ENCODE measurements at regions not wholly inside any gene's neighbourhood (a gene's known extent, or its start where the extent isn't known, plus 50 kb on each side); places are given as distances from the start of the nearest gene placed in this dataset.

DNA sequence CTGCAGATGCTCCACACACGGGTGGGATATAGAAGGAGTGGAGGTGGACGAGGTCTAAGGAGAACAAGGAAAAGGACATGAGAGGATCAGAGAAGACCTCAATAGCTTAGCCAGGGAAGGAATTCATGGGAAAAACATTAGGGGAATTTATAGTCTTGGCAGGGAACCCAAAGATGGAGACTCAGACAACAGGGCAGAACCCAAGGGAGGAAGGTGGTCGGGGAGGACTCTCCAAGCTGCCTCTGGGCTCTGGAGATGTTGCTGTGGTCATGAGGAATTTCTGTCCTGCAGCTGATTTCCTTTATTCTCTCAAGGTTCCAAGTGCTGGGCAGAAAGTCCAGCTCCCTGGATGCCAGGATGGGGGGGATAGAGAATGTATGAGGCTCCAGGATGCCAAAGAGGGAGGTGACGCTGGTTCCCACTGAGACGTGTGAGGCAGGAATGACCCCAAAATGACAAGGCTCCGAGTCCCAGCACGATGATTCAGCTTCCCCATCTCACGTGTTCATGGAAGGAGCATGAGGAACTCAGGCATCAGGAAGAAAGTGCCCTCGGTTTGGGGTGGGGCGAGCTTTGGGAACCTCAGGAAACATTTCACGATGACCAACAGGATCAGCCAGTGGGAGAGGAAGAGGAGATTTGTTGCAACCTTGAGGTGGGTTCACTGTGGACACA, 57.0 kb upstream of the PPP2R3B start:
- peaks cover 0 to 9% (median 4%) of the 10 kb centered on the region in 3 donors for H3K27me3 Mint-ChIP-seq (ENCODE audit: low read depth in 3 of 3)
- no peak for DNase-seq
- H3K4me2 ChIP-seq (replicated peaks; ENCODE audit: extremely low read depth, low read length, poor library complexity, severe bottlenecking), result no peak overlapping the region
- TF ChIP-seq, protein P1, sequence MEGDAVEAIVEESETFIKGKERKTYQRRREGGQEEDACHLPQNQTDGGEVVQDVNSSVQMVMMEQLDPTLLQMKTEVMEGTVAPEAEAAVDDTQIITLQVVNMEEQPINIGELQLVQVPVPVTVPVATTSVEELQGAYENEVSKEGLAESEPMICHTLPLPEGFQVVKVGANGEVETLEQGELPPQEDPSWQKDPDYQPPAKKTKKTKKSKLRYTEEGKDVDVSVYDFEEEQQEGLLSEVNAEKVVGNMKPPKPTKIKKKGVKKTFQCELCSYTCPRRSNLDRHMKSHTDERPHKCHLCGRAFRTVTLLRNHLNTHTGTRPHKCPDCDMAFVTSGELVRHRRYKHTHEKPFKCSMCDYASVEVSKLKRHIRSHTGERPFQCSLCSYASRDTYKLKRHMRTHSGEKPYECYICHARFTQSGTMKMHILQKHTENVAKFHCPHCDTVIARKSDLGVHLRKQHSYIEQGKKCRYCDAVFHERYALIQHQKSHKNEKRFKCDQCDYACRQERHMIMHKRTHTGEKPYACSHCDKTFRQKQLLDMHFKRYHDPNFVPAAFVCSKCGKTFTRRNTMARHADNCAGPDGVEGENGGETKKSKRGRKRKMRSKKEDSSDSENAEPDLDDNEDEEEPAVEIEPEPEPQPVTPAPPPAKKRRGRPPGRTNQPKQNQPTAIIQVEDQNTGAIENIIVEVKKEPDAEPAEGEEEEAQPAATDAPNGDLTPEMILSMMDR (IDR thresholded peaks at IDR 0.05), result no peak
- no peak overlapping the region for H3K27ac Mint-ChIP-seq
- intact Hi-C loops (cut with micrococcal nuclease), result no loop called here
- no peak overlapping the region for H3K27ac ChIP-seq (ENCODE audit: low read depth in 1 of 2, low read length in 2 of 2)
- no peaks in the 10 kb centered on the region for H3K4me1 Mint-ChIP-seq
- no peaks in the 10 kb centered on the region for H3K4me1 ChIP-seq (ENCODE audit: control insufficient read depth in 1 of 2, insufficient read depth in 2 of 2, low read length in 2 of 2)
- H3K4me3 ChIP-seq (replicated peaks in 1 of 3; ENCODE audit: low read depth in 2 of 3, low read length in 3 of 3), result no peak overlapping the region
- peaks cover 3 to 24% (median 10%) of the 10 kb centered on the region in 7 donors for H3K9me3 Mint-ChIP-seq
- 64% methylated on average over 10 of the region's 11 CpGs for WGBS (ENCODE audit: insufficient coverage)
- no peaks in the 10 kb centered on the region for H3K36me3 ChIP-seq (replicated peaks in 1 of 2; ENCODE audit: control insufficient read depth in 1 of 2, insufficient read depth in 2 of 2, low read length in 2 of 2)
- no peak overlapping the region for H2AFZ ChIP-seq (ENCODE audit: insufficient read depth, low read depth, low read length, poor library complexity, severe bottlenecking)
- H3K27me3 ChIP-seq (ENCODE audit: control insufficient read depth in 2 of 2, insufficient read depth in 2 of 2, low read length in 2 of 2), result no peaks in the 10 kb centered on the region
- H3K36me3 Mint-ChIP-seq, result no peaks in the 10 kb centered on the region
- H4K20me1 ChIP-seq (ENCODE audit: insufficient read depth, low read length), result no peaks in the 10 kb centered on the region
- no peaks in the 10 kb centered on the region for H3K79me2 ChIP-seq (ENCODE audit: insufficient read depth, low read length)
- no peak overlapping the region for H3K4me3 Mint-ChIP-seq
- peaks cover 0 to 20% of the 10 kb centered on the region in 2 donors for H3K9me3 ChIP-seq (replicated peaks in 1 of 2; ENCODE audit: control insufficient read depth in 1 of 2, insufficient read depth in 1 of 2, low read length in 2 of 2)
- no peak overlapping the region for H3K9ac ChIP-seq (ENCODE audit: insufficient read depth, low read length, poor library complexity, severe bottlenecking)

DNA sequence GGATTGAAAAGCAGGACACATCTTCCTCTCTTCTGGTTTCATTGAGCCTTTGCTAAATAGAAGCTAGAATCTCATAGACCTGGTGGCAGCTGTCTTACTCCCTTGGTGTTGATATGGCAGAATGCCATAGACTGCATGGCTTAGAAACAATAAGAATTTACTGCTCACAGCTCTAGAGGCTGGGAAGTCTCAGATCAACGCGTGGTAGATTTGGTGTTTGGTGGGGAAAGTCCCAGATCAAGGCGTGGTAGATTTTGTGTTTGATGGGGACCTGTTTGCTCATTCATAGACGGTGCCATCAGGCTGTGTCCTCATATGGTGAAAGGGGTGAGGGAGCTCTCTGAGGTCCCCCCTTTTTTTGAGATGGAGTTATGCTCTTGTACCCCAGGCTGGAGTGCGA, 57.6 kb upstream of the PPP2R3B start:
- no peaks in the 10 kb centered on the region for H3K36me3 Mint-ChIP-seq
- H3K4me1 Mint-ChIP-seq, result no peaks in the 10 kb centered on the region
- no peaks in the 10 kb centered on the region for H3K27me3 ChIP-seq (ENCODE audit: control insufficient read depth in 2 of 2, insufficient read depth in 2 of 2, low read length in 2 of 2)
- H3K79me2 ChIP-seq (ENCODE audit: insufficient read depth, low read length), result no peaks in the 10 kb centered on the region
- no peaks in the 10 kb centered on the region for H3K4me1 ChIP-seq (ENCODE audit: control insufficient read depth in 1 of 2, insufficient read depth in 2 of 2, low read length in 2 of 2)
- H3K9me3 Mint-ChIP-seq, result peaks cover 3 to 20% (median 9%) of the 10 kb centered on the region in 7 donors
- no peaks in the 10 kb centered on the region for H3K36me3 ChIP-seq (replicated peaks in 1 of 2; ENCODE audit: control insufficient read depth in 1 of 2, insufficient read depth in 2 of 2, low read length in 2 of 2)
- intact Hi-C loops (cut with micrococcal nuclease), result no loop called here
- no peak overlapping the region for H3K27ac Mint-ChIP-seq
- H2AFZ ChIP-seq (ENCODE audit: insufficient read depth, low read depth, low read length, poor library complexity, severe bottlenecking), result no peak overlapping the region
- H3K27me3 Mint-ChIP-seq (ENCODE audit: low read depth in 3 of 3), result peaks cover 0 to 9% (median 4%) of the 10 kb centered on the region in 3 donors
- H3K9me3 ChIP-seq (replicated peaks in 1 of 2; ENCODE audit: control insufficient read depth in 1 of 2, insufficient read depth in 1 of 2, low read length in 2 of 2), result peaks cover 0 to 16% of the 10 kb centered on the region in 2 donors
- no peak overlapping the region for H3K4me2 ChIP-seq (replicated peaks; ENCODE audit: extremely low read depth, low read length, poor library complexity, severe bottlenecking)
- H3K4me3 Mint-ChIP-seq, result no peak overlapping the region
- H3K9ac ChIP-seq (ENCODE audit: insufficient read depth, low read length, poor library complexity, severe bottlenecking), result no peak overlapping the region
- 100% methylated on average over 2 of the region's 5 CpGs for whole genome bisulfite sequencing (ENCODE audit: insufficient coverage)
- no peak overlapping the region for H3K27ac ChIP-seq (ENCODE audit: low read depth in 1 of 2, low read length in 2 of 2)
- no peak for DNase-seq
- no peaks in the 10 kb centered on the region for H4K20me1 ChIP-seq (ENCODE audit: insufficient read depth, low read length)
- TF ChIP-seq, protein P1 (IDR thresholded peaks at IDR 0.05), result no peak
- no peak overlapping the region for H3K4me3 ChIP-seq (replicated peaks in 1 of 3; ENCODE audit: low read depth in 2 of 3, low read length in 3 of 3)

All from CD14-positive monocyte (primary cell).